MM.1S (cell line): ENCODE measurements at regions not wholly inside any gene's neighbourhood (a gene's known extent, or its start where the extent isn't known, plus 50 kb on each side); places are given as distances from the start of the nearest gene placed in this dataset.

ENCODE experiments used
- DNase-seq: peaks from one replicate; pipeline ENCODE4 v3.0.0-alpha.2; 2015
- H2AFZ ChIP-seq: fragments of 300-600 bp; sonication (generic); 2 replicates; pipeline ENCODE4 v1.6.0; 2016; ENCODE audit warnings: antibody characterized with exemption, low read length
- H3F3A ChIP-seq: fragments of 300-600 bp; sonication (generic); 2 replicates; pipeline ENCODE4 v1.6.1; 2016; ENCODE audit warnings: mild to moderate bottlenecking, antibody characterized with exemption, low read length, moderate library complexity, mixed read lengths; ENCODE audit not compliant: insufficient read depth
- H3K27ac ChIP-seq: fragments of 300-600 bp; sonication (generic); 2 replicates; pipeline ENCODE4 v1.5.1; 2016; ENCODE audit warnings: mild to moderate bottlenecking, low read length
- H3K27me3 ChIP-seq: fragments of 300-600 bp; sonication (generic); replicated peaks from 2 replicates; pipeline ENCODE4 v1.6.0; 2016; ENCODE audit warnings: low read length; ENCODE audit not compliant: insufficient read depth
- H3K36me3 ChIP-seq: fragments of 300-600 bp; sonication (generic); replicated peaks from 2 replicates; pipeline ENCODE4 v1.6.1; 2016; ENCODE audit warnings: mild to moderate bottlenecking, low read length, mixed read lengths; ENCODE audit not compliant: insufficient read depth
- H3K4me1 ChIP-seq: fragments of 300-600 bp; sonication (generic); 2 replicates; pipeline ENCODE4 v1.6.1; 2016; ENCODE audit warnings: low read length, mixed read lengths
- H3K4me2 ChIP-seq: fragments of 300-600 bp; sonication (generic); 2 replicates; pipeline ENCODE4 v1.6.0; 2016; ENCODE audit warnings: low read depth, low read length
- H3K4me3 ChIP-seq: fragments of 300-600 bp; sonication (generic); 2 replicates; pipeline ENCODE4 v1.5.1; 2016; ENCODE audit warnings: low read length, mixed read lengths
- H3K79me2 ChIP-seq: fragments of 300-600 bp; sonication (generic); 2 replicates; pipeline ENCODE4 v1.6.1; 2016; ENCODE audit warnings: mixed run types, low read length, mixed read lengths
- H3K9ac ChIP-seq: fragments of 300-600 bp; sonication (generic); 2 replicates; pipeline ENCODE4 v1.6.1; 2016; ENCODE audit warnings: low read length, mixed read lengths
- H3K9me2 ChIP-seq: fragments of 300-600 bp; sonication (generic); replicated peaks from 2 replicates; pipeline ENCODE4 v1.6.1; 2016; ENCODE audit warnings: mild to moderate bottlenecking, low read length, mixed read lengths; ENCODE audit not compliant: insufficient read depth
- H3K9me3 ChIP-seq: fragments of 300-600 bp; sonication (generic); replicated peaks from 2 replicates; pipeline ENCODE4 v1.6.1; 2016; ENCODE audit warnings: mild to moderate bottlenecking, low read length, mixed read lengths; ENCODE audit not compliant: insufficient read depth
- H4K20me1 ChIP-seq: fragments of 300-600 bp; sonication (generic); 2 replicates; pipeline ENCODE4 v1.6.1; 2016; ENCODE audit warnings: mild to moderate bottlenecking, low read length, moderate library complexity, mixed read lengths; ENCODE audit not compliant: insufficient read depth
- CTCF ChIP-seq: fragments of 300-600 bp; sonication (generic); IDR thresholded peaks from 2 replicates; pipeline ENCODE4 v1.5.1; 2016; ENCODE audit warnings: antibody characterized with exemption, low read length, mixed read lengths
- EZH2 ChIP-seq: fragments of 300-600 bp; sonication (generic); optimal IDR thresholded peaks from 2 replicates; pipeline ENCODE3; 2017; ENCODE audit warnings: low read depth, mild to moderate bottlenecking, antibody characterized with exemption, low read length, mixed read lengths
- EZH2phosphoT487 ChIP-seq: fragments of 300-600 bp; sonication (generic); IDR thresholded peaks from 2 replicates; pipeline ENCODE4 v1.6.1; 2018; ENCODE audit warnings: antibody characterized with exemption, low read length

GRCh38 chr3:94459167-94459566, 396.3 kb downstream of the NSUN3 start:
- Histone ChIP-seq H3K4me2 (no peak overlapping the region), H3K27me3 (no peaks in the 10 kb centered on the region), H3K9me2 (no peaks in the 10 kb centered on the region), H3K27ac (no peak overlapping the region), H4K20me1 (no peaks in the 10 kb centered on the region), H3K9ac (no peak overlapping the region), H3K4me3 (no peak overlapping the region), H3K36me3 (no peaks in the 10 kb centered on the region), H3K79me2 (no peaks in the 10 kb centered on the region), H2AFZ (no peak overlapping the region), H3K4me1 (no peaks in the 10 kb centered on the region), H3K9me3 (no peaks in the 10 kb centered on the region), H3F3A (no peaks in the 10 kb centered on the region)
- DNase-seq = no peak
- TF ChIP-seq EZH2phosphoT487 (no peak), CTCF (no peak), EZH2 (no peak)

- Histone ChIP-seq H3K4me1 (no peaks in the 10 kb centered on the region), H3F3A (no peaks in the 10 kb centered on the region), H3K4me2 (no peak overlapping the region), H3K36me3 (no peaks in the 10 kb centered on the region), H2AFZ (no peak overlapping the region), H3K79me2 (no peaks in the 10 kb centered on the region), H3K4me3 (no peak overlapping the region), H3K9me3 (no peaks in the 10 kb centered on the region), H3K9me2 (no peaks in the 10 kb centered on the region), H3K27me3 (no peaks in the 10 kb centered on the region), H3K27ac (no peak overlapping the region), H4K20me1 (no peaks in the 10 kb centered on the region), H3K9ac (no peak overlapping the region)
- no peak for DNase-seq
- TF ChIP-seq CTCF (no peak), EZH2 (no peak), EZH2phosphoT487 (no peak)
These were observed 398.1 kb downstream of the NSUN3 start for GRCh38 chr3:94460931-94461330.

- no peaks in the 10 kb centered on the region for H4K20me1 ChIP-seq
- H3K36me3 ChIP-seq = no peaks in the 10 kb centered on the region
- no peak overlapping the region for H3K27ac ChIP-seq
- no peaks in the 10 kb centered on the region for H3K4me1 ChIP-seq
- no peaks in the 10 kb centered on the region for H3K79me2 ChIP-seq
- H3K9me2 ChIP-seq = no peaks in the 10 kb centered on the region
- no peak for DNase-seq
- H3K27me3 ChIP-seq = no peaks in the 10 kb centered on the region
- H3K9me3 ChIP-seq = no peaks in the 10 kb centered on the region
- H2AFZ ChIP-seq = no peak overlapping the region
- no peak for TF ChIP-seq EZH2
- TF ChIP-seq EZH2phosphoT487 = no peak
- no peak for TF ChIP-seq CTCF
- no peak overlapping the region for H3K9ac ChIP-seq
- no peaks in the 10 kb centered on the region for H3F3A ChIP-seq
- no peak overlapping the region for H3K4me3 ChIP-seq
- no peak overlapping the region for H3K4me2 ChIP-seq
These were observed 400.1 kb downstream of the NSUN3 start for GRCh38 chr3:94462931-94463330.
